ENCODE measurements at regions not wholly inside any gene's neighbourhood (a gene's known extent, or its start where the extent isn't known, plus 50 kb on each side); places are given as distances from the start of the nearest gene placed in this dataset.

DNA sequence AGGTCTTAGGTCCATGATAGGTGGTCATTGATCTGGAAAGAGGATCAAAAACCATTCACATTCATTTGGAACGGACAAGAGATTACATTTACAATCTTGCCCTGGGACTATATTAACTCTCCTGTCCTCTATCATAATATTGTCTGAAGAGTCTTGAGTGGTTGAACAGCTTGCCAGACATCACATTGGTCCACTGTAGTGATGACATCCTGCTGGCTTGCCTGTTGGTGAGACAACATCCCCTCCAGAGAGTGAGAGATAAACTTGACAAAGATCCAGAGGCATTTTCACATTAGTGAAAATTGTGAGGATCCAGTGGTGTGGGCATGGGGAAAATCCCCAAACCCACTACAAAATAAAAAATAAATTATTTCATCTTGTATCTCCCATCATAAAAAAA, 155.7 kb upstream of the LEF1 start:
- no peak for DNase-seq

GRCh38 chr4:108322497-108322896, 153.8 kb upstream of the LEF1 start:
- no peak for DNase-seq

- DNase-seq, result no peak
Measured at GRCh38 chr4:108320061-108320460, 151.3 kb upstream of the LEF1 start.

DNA sequence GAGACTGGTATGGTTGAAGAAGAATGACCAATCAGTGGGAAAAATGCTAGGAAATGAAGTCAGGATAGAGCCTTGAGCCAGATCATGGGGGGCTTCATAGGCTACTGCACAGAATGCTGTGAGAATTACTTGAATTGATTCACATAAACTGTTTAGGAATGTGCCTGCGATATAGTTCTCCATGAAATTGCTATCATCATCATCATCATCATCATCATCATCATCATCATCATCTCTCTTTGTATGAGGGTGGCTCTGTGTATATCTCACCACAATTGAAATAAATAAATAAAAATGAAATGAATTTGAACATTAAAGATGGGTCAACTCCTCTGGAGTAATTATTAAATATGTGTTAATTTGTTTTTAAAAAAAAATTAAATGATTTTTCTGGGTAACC, 148.6 kb upstream of the LEF1 start:
- no peak for DNase-seq

- no peak for DNase-seq
Measured at GRCh38 chr4:108315694-108316093, 147.0 kb upstream of the LEF1 start.

DNA sequence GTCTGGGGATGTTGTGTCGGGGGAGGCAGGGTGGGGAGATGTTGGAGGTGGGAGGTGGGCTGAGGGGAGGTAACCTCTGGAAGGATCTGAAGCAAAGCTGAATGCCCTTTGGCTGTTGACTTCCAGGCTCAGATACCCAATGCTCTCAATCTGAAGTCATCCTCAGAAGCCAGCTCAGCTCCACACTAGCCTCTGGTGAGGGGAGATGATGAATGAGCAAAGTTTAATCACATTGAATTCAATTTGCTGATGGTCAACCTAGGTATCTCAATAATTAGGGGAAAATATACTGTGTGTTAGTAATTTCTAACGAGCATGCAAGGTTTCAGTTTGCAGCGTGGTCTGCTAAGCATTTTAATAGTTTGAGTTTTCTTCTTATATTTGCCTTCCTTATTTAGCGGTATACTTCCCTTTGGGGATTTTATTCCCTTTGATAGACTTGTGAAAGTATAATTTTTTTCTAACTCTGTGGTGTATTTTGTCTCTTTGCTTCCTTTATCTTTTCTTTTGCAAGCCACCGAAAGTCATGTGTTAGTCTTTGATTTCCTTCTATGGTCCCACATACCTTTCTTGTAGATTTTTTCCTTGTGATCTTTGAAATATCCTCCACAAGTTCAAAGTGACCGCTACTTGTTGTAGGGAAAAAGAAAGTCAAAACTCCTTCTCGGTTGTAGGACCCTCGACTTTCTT, 146.3 kb upstream of the LEF1 start:
- no peak for DNase-seq

DNA sequence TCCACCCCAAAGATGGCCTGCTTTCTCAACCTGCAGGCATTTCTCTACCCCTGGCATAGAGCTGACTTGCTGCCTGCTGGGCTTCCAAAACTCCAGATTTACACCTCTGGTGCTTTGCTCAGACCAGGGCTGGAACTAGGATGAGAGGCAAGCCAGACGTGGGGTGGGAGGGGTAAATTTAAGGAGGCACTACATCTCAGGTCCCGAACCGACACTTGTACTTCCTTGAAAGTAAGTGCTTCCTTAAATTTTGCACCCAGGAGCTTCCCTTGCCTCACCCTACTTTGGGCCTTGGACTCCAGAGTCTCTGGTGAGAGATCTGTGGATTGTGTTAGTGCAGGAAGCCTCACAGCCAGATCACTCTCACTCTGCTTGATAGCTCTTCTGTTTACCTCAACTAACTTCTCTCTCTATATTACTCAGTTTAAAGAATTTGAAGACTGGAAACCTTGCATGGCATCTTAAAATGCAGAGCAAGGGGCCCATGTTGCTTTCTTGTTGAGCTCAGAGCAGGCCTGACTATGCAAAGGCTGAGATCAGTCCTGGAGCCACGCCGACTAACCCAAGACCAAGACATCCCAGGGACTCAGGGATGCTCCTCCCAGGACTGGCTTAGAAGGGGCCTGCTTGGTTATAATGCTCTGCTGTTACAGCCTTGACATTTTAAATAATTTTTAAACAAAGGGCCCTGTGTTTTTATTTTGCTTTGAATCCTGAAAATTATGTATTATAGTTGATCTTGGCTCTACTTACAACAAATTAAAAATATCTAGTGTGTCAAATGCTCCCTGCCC, 145.0 kb upstream of the LEF1 start:
- DNase-seq, result no peak

- no peak for DNase-seq
Measured at GRCh38 chr4:108311313-108311712, 142.6 kb upstream of the LEF1 start.

GRCh38 chr4:108303488-108304177, 134.9 kb upstream of the LEF1 start:
- DNase-seq, result no peak

- DNase-seq, result no peak
Measured at GRCh38 chr4:108301545-108302251, 133.0 kb upstream of the LEF1 start.

GRCh38 chr4:108297605-108298004, 128.9 kb upstream of the LEF1 start:
- no peak for DNase-seq

DNA sequence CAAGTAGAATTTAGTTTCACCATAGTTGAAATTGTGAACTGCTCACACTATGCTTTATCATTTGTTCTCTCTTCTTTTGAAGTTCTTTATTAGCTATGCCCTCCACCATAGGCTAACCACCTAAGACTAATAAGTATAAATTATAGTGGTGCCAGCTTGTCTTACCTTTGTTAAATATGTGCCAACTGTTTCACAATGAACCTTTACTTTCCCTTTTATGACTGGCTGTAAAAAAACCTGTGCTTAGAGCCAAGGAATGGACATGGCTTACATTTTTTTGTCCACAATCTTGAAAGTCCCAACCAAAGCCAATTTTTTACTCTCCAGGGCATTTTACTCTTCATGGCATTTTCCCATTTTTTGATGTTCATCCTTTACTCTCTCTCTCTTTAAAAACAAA, 123.5 kb upstream of the LEF1 start:
- no peak for DNase-seq

- DNase-seq, result no peak
Measured at GRCh38 chr4:108291137-108291536, 122.4 kb upstream of the LEF1 start.

DNA sequence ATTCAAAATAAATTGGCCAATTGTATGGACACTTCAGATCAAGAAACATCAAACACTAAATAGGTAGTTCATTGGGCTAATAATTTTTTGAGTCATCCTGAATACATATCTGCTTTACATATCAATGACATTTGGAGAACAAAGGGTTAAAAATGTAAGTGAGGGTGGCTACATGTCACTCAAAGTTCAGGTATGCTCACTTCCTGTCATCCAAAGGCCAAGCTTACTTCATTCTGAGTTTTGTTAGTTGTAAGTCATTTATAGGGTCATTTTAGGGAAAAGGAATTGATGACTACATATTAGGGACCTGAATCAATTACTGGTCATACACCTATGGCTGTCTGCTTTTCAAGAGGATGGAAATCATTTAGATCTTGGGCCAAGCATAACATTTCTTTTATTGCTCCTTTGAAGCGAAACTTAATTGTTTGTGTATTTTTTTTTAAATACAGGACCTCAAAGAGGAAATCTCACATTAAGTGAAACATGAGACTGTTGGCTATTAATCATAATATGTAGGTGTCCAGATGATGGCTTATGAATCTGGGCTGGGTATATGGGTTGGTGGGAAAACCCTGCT, 119.2 kb upstream of the LEF1 start:
- DNase-seq, result no peak

DNA sequence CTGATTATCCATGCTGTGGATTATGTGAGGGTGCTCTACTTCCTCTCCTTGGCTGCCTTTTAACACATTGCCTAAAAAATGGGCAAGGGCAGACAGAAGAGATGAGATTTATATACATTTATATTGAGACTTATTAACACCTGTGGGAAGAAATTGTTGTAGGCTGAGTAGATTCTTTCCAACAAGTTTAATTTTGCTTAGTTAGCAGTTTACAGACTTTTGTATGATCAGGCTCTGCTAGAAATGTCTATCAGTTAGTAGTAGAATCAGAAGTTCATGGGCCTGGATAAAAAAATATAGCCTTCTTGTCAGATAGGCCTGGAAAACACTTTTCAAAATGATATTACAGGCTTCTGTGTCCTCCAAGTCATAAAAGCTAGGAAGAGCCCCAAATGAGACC, 111.3 kb upstream of the LEF1 start:
- no peak for DNase-seq

GRCh38 chr4:108276690-108277089, 108.0 kb upstream of the LEF1 start:
- no peak for DNase-seq

DNA sequence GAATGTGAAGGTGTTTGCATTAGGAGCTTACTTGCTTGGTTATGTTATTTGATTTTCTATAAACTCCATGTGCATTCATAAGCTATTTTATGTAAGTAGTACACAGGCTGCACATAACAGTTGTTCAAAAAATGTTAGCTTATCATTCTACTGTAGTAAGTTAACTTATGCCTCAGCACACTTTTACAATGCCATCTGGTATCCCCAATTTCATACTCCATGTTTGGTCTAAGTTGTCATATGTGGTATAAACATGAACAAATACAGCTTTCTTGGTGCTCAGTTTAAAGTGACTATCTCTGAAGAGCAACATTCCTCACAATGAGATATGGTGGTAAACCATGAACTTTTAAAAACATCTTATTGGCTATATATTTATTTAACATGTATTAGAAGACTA, 104.3 kb upstream of the LEF1 start:
- DNase-seq, result no peak

- no peak for DNase-seq
Measured at GRCh38 chr4:108272561-108272960, 103.8 kb upstream of the LEF1 start.

GRCh38 chr4:108272046-108272445, 103.3 kb upstream of the LEF1 start:
- DNase-seq, result no peak

DNA sequence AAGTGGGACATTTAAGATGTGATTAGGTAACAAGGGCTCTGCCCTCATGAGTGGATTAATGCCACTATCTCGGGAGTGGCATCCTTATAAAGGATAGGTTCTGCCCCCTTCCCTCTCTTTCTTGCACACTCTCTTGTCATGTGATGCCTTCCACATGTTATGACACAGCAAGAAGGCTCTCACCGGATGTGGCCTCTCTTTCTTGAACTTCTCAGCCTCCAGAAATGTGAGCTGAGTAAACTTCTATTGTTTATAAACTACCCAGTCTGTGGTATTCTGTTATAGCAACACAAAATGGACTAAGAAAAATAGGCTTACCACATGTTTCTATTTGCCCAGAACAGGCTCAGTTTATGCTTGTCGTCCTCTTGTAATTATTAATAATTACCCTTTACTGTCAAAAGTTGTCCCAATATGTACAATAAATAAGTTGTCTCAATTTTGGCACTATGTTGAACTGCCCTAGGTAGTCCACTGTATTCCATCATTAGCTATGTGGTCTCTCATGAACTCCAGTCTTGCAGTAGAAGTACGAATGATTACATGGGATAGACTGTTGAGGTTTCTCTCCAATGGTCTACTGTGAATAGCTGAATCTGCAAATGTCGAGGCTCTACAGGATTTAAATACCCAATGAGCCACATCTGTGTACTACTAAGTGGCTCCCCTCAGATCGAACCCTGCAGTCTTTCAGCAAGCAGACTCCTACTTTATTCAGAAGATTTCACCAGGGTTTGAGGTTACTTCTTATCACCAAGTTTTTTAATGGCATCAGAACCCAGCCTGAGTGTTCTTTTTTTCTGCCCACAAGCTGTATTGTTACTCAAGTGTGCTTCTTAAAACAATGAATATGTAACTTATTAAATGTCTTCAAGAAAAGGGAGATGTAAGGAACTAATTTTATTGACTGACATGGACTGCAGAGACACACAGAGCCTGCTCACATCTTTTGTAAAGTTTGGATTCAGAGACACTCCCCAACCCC, 102.0 kb upstream of the LEF1 start:
- no peak for DNase-seq

- DNase-seq, result no peak
Measured at GRCh38 chr4:108264693-108265092, 96.0 kb upstream of the LEF1 start.

GRCh38 chr4:108263057-108263456, 94.3 kb upstream of the LEF1 start:
- DNase-seq, result no peak

All from retina (tissue), 1 donor.